ENCODE measurements at regions not wholly inside any gene's neighbourhood (a gene's known extent, or its start where the extent isn't known, plus 50 kb on each side); places are given as distances from the start of the nearest gene placed in this dataset.

GRCh38 chr5:2174538-2174937 is 291.8 kb upstream of the IRX4 start:
- TF ChIP-seq, protein P1, sequence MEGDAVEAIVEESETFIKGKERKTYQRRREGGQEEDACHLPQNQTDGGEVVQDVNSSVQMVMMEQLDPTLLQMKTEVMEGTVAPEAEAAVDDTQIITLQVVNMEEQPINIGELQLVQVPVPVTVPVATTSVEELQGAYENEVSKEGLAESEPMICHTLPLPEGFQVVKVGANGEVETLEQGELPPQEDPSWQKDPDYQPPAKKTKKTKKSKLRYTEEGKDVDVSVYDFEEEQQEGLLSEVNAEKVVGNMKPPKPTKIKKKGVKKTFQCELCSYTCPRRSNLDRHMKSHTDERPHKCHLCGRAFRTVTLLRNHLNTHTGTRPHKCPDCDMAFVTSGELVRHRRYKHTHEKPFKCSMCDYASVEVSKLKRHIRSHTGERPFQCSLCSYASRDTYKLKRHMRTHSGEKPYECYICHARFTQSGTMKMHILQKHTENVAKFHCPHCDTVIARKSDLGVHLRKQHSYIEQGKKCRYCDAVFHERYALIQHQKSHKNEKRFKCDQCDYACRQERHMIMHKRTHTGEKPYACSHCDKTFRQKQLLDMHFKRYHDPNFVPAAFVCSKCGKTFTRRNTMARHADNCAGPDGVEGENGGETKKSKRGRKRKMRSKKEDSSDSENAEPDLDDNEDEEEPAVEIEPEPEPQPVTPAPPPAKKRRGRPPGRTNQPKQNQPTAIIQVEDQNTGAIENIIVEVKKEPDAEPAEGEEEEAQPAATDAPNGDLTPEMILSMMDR (IDR thresholded peaks at IDR 0.05; ENCODE audit: low read length), result no peak
- TF ChIP-seq EZH2 (optimal IDR thresholded peaks at IDR 0.05; ENCODE audit: low read depth, low read length), result no peak
- TF ChIP-seq EZH2phosphoT487 (IDR thresholded peaks at IDR 0.05; ENCODE audit: low read length), result no peak
